H1 (cell line): ENCODE measurements at regions not wholly inside any gene's neighbourhood (a gene's known extent, or its start where the extent isn't known, plus 50 kb on each side); places are given as distances from the start of the nearest gene placed in this dataset.

Experiments used
- CTCF ChIA-PET: fragments of 300-600 bp; sonication (Branson Sonifier 250); formaldehyde crosslinking; loops from one replicate; lab custom pipeline; 2021; ENCODE audit not compliant: partially characterized antibody; lab: Charles Lee
- POLR2A ChIA-PET: fragments of 300-600 bp; sonication (Branson Sonifier 250); formaldehyde crosslinking; loops from one replicate; lab custom pipeline; 2021; ENCODE audit warnings: inconsistent platforms; ENCODE audit not compliant: partially characterized antibody; lab: Charles Lee
- DNase-seq, 2 experiments: peaks; one replicate each; pipeline versions ENCODE4 v3.0.0 to v3.0.0-alpha.2; 2010 to 2022; ENCODE audit warnings: low spot score in 2 of 2, low read depth in 1 of 2, mixed read lengths in 1 of 2
- FAIRE-seq: peaks from 2 replicates; lab custom pipeline; 2011; peaks lifted over from hg19 to GRCh38; lab: Jason Lieb, UNC
- H2AFZ ChIP-seq: 2 replicates; pipeline ENCODE4 v1.8.1; 2012; ENCODE audit warnings: low read length, inconsistent platforms
- H2AK5ac ChIP-seq: 2 replicates; pipeline ENCODE4 v1.6.1; 2013; ENCODE audit warnings: low read depth, low read length
- H2BK120ac ChIP-seq: replicated peaks from 2 replicates; pipeline ENCODE3; 2013; ENCODE audit warnings: low read depth, low read length, inconsistent platforms
- H2BK12ac ChIP-seq: 2 replicates; pipeline ENCODE4 v1.6.1; 2013; ENCODE audit warnings: low read depth, low read length
- H2BK15ac ChIP-seq: 2 replicates; pipeline ENCODE4 v1.6.1; 2013; ENCODE audit warnings: low read length
- H2BK20ac ChIP-seq: 2 replicates; pipeline ENCODE4 v1.6.1; 2013; ENCODE audit warnings: low read length
- H2BK5ac ChIP-seq: 2 replicates; pipeline ENCODE4 v1.6.1; 2013; ENCODE audit warnings: low read depth, low read length
- H3K14ac ChIP-seq: 2 replicates; pipeline ENCODE4 v1.6.1; 2013; ENCODE audit warnings: inconsistent platforms; ENCODE audit not compliant: insufficient read length
- H3K18ac ChIP-seq: 2 replicates; pipeline ENCODE4 v1.6.1; 2013; ENCODE audit warnings: low read length; ENCODE audit errors: extremely low read depth
- H3K23ac ChIP-seq: 2 replicates; pipeline ENCODE4 v1.6.1; 2013; ENCODE audit warnings: inconsistent platforms; ENCODE audit not compliant: insufficient read length
- H3K23me2 ChIP-seq: 2 replicates; pipeline ENCODE4 v1.6.1; 2013; ENCODE audit warnings: low read depth, low read length
- H3K27ac ChIP-seq: 2 replicates; pipeline ENCODE4 v1.6.1; 2011; ENCODE audit warnings: low read depth, low read length, inconsistent platforms
- H3K27me3 ChIP-seq, 4 experiments: replicated peaks in 1 of 4; 1 replicate in 1 of 4; 2 replicates in 3 of 4; pipeline versions ENCODE4 v1.6.1 to v1.8.1; 2011 to 2013; ENCODE audit warnings: low read length in 3 of 4, mild to moderate bottlenecking in 3 of 4, inconsistent platforms in 2 of 4, mixed read lengths in 2 of 4, moderate library complexity in 1 of 4; ENCODE audit not compliant: control insufficient read depth in 3 of 4, insufficient read depth in 3 of 4; ENCODE audit errors: extremely low read depth in 1 of 4
- H3K36me3 ChIP-seq, 4 experiments: 2 replicates each; pipeline versions ENCODE4 v1.6.1 to v1.8.1; 2011 to 2013; ENCODE audit warnings: mild to moderate bottlenecking in 4 of 4, low read length in 3 of 4, moderate library complexity in 2 of 4, control low read depth in 1 of 4, inconsistent platforms in 1 of 4; ENCODE audit not compliant: insufficient read depth in 4 of 4, control insufficient read depth in 2 of 4
- H3K4ac ChIP-seq: replicated peaks from 2 replicates; pipeline ENCODE3; 2013; ENCODE audit warnings: low read length, low read depth, mixed read lengths, inconsistent platforms; ENCODE audit not compliant: insufficient read length
- H3K4me1 ChIP-seq, 4 experiments: replicated peaks in 1 of 4; 1 replicate in 1 of 4; 2 replicates in 3 of 4; pipeline versions ENCODE4 v1.6.1 to v1.8.1; 2011 to 2013; ENCODE audit warnings: low read length in 3 of 4, inconsistent platforms in 2 of 4, mixed read lengths in 1 of 4; ENCODE audit not compliant: insufficient read depth in 4 of 4, control insufficient read depth in 3 of 4
- H3K4me2 ChIP-seq, 2 experiments: 2 replicates each; pipeline versions ENCODE4 v1.6.1 to v1.8.1; 2011 to 2013; ENCODE audit warnings: low read depth in 2 of 2, low read length in 2 of 2, control low read depth in 1 of 2, inconsistent platforms in 1 of 2, mild to moderate bottlenecking in 1 of 2; ENCODE audit not compliant: insufficient read depth in 1 of 2
- H3K4me3 ChIP-seq, 4 experiments: fragments of 200-600, 300-600 bp in 1 of 4; sonication (generic), shearing (Covaris generic), sonication (Bioruptor Twin) in 1 of 4; 2 replicates each; pipeline versions ENCODE4 v1.5.1 to v1.8.1; 2011 to 2016; ENCODE audit warnings: low read length in 4 of 4, low read depth in 3 of 4, control low read depth in 2 of 4, inconsistent platforms in 2 of 4, mild to moderate bottlenecking in 2 of 4, mixed read lengths in 1 of 4, moderate library complexity in 1 of 4; ENCODE audit not compliant: insufficient read depth in 2 of 4; ENCODE audit errors: extremely low read depth in 1 of 4
- H3K56ac ChIP-seq: replicated peaks from 2 replicates; pipeline ENCODE3; 2013; ENCODE audit warnings: low read depth, mild to moderate bottlenecking, mixed read lengths, low read length, inconsistent platforms; ENCODE audit not compliant: insufficient read length
- H3K79me1 ChIP-seq: 2 replicates; pipeline ENCODE4 v1.6.1; 2013; ENCODE audit warnings: low read depth, low read length, control low read depth
- H3K79me2 ChIP-seq, 2 experiments: 2 replicates each; pipeline versions ENCODE4 v1.6.1 to v1.8.1; 2012 to 2013; ENCODE audit warnings: low read length in 2 of 2, mild to moderate bottlenecking in 2 of 2, inconsistent platforms in 1 of 2; ENCODE audit not compliant: insufficient read depth in 2 of 2, control insufficient read depth in 1 of 2
- H3K9ac ChIP-seq, 4 experiments: replicated peaks in 1 of 4; 1 replicate in 1 of 4; 2 replicates in 3 of 4; pipeline versions ENCODE4 v1.6.1 to v1.8.1; 2011 to 2013; ENCODE audit warnings: low read depth in 3 of 4, low read length in 3 of 4, control low read depth in 2 of 4, mild to moderate bottlenecking in 2 of 4, moderate library complexity in 2 of 4, inconsistent platforms in 1 of 4; ENCODE audit errors: extremely low read depth in 1 of 4
- H3K9me3 ChIP-seq, 2 experiments: 2 replicates each; pipeline versions ENCODE4 v1.6.1 to v1.8.1; 2012 to 2013; ENCODE audit warnings: mild to moderate bottlenecking in 2 of 2, moderate library complexity in 2 of 2, control low read depth in 1 of 2, inconsistent platforms in 1 of 2, low read depth in 1 of 2, low read length in 1 of 2, mixed read lengths in 1 of 2; ENCODE audit not compliant: insufficient read depth in 2 of 2
- H4K20me1 ChIP-seq, 2 experiments: replicated peaks in 1 of 2; 2 replicates each; pipeline versions ENCODE3 to v1.8.1; 2011 to 2013; ENCODE audit warnings: inconsistent platforms in 2 of 2, low read length in 2 of 2, mild to moderate bottlenecking in 1 of 2; ENCODE audit not compliant: insufficient read depth in 2 of 2, control insufficient read depth in 1 of 2
- H4K5ac ChIP-seq: 2 replicates; pipeline ENCODE4 v1.6.1; 2013; ENCODE audit warnings: low read length, low read depth, mixed read lengths, inconsistent platforms; ENCODE audit not compliant: insufficient read length
- H4K8ac ChIP-seq: 2 replicates; pipeline ENCODE4 v1.8.0; 2013; ENCODE audit warnings: mild to moderate bottlenecking, moderate library complexity, low read length, inconsistent platforms; ENCODE audit not compliant: insufficient read depth; ENCODE audit errors: extremely low read depth
- H4K91ac ChIP-seq: replicated peaks from 2 replicates; pipeline ENCODE3; 2013; ENCODE audit warnings: low read length, mixed read lengths, inconsistent platforms; ENCODE audit not compliant: insufficient read length
- BACH1 ChIP-seq: IDR thresholded peaks from 2 replicates; pipeline ENCODE4 v1.6.1; 2012; ENCODE audit warnings: low read length, improper control_type of control experiment
- CHD1 ChIP-seq: IDR thresholded peaks from 2 replicates; pipeline ENCODE4 v1.6.1; 2012; ENCODE audit warnings: low read depth, low read length, improper control_type of control experiment
- KDM1A ChIP-seq: fragments of 200-600, 300-600 bp; sonication (generic); IDR thresholded peaks from 2 replicates; pipeline ENCODE4 v1.7.1; 2016; ENCODE audit warnings: mild to moderate bottlenecking, low read length, borderline replicate concordance
- TAF1 ChIP-seq: IDR thresholded peaks from 2 replicates; pipeline ENCODE4 v1.6.1; 2011; ENCODE audit warnings: mild to moderate bottlenecking, low read depth, low read length
- TEAD4 ChIP-seq: IDR thresholded peaks from 2 replicates; pipeline ENCODE4 v1.6.1; 2012; ENCODE audit warnings: low read depth, low read length, inconsistent platforms, mixed read lengths
- WGBS, 2 experiments: shearing (Covaris generic) in 1 of 2; methylation state at CpG; one replicate each; pipeline versions ENCODE4 v1.1.6 to v1.1.7; 2013 to 2015; ENCODE audit warnings: low lambda C conversion rate in 2 of 2, mixed read lengths in 2 of 2, inconsistent platforms in 1 of 2, low coverage in 1 of 2, missing lambda C conversion rate in 1 of 2; ENCODE audit not compliant: insufficient replicate concordance in 2 of 2, insufficient coverage in 1 of 2, insufficient read length in 1 of 2; ENCODE audit errors: extremely low coverage in 1 of 2, missing lambda C conversion rate in 1 of 2; 5-methylcytosine and 5-hydroxymethylcytosine counted together

DNA sequence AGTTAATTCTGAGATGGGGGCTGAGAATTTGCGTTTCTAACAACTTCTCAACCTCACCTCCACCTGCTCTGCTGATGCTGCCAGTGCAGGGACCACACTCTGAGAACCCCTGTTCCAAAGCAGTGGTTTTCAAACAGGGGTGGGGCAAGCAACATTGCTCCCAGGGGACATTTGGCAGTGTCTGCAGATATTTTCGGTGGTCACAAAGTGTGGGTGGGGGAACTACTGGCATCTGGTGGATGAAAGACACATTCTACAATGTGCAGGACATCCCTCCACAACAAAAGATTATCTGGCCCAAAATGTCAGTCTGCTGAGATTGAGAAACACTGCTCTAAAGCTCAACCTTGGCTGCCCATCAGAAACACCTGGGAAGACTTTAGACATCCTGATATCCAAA, 188.7 kb upstream of the SATB2 start:
- Histone ChIP-seq H2BK15ac (no peak overlapping the region), H3K9ac (no peak overlapping the region), H3K4me2 (no peak overlapping the region), H3K79me1 (no peaks in the 10 kb centered on the region), H2AFZ (no peak overlapping the region), H4K91ac (no peak overlapping the region), H2BK12ac (no peak overlapping the region), H3K4me3 (no peak overlapping the region), H3K36me3 (no peaks in the 10 kb centered on the region), H2BK120ac (no peak overlapping the region), H3K27ac (no peak overlapping the region), H3K14ac (no peak overlapping the region), H3K23me2 (no peaks in the 10 kb centered on the region), H2BK5ac (no peak overlapping the region), H3K27me3 (no peaks in the 10 kb centered on the region), H3K56ac (no peak overlapping the region), H4K8ac (no peak overlapping the region), H3K4ac (no peak overlapping the region), H4K20me1 (no peaks in the 10 kb centered on the region), H3K23ac (no peak overlapping the region), H3K9me3 (no peaks in the 10 kb centered on the region), H3K4me1 (no peaks in the 10 kb centered on the region), H2BK20ac (no peak overlapping the region), H3K79me2 (no peaks in the 10 kb centered on the region), H3K18ac (no peak overlapping the region), H4K5ac (no peak overlapping the region), H2AK5ac (no peak overlapping the region)
- DNase-seq (no peak), FAIRE-seq (no peak)
- ChIA-PET POLR2A (no interaction called here), CTCF (interaction anchor here (0.8 to 2.5 kb wide), 3 partner anchors 48 to 161 kb away, joined by 3 to 7 read pairs (median 4); no protein-coding TSS in a partner anchor)
- TF ChIP-seq TAF1: no peak
- TF ChIP-seq TEAD4: no peak
- TF ChIP-seq BACH1: no peak
- TF ChIP-seq KDM1A: no peak
- no peak for TF ChIP-seq CHD1
- 88% methylated on average over 2 of the region's 2 CpGs; no CpG with 5 or more reads in 1 of the 2 experiments for WGBS, 2 experiments
